ENCODE measurements at regions not wholly inside any gene's neighbourhood (a gene's known extent, or its start where the extent isn't known, plus 50 kb on each side); places are given as distances from the start of the nearest gene placed in this dataset.

DNA sequence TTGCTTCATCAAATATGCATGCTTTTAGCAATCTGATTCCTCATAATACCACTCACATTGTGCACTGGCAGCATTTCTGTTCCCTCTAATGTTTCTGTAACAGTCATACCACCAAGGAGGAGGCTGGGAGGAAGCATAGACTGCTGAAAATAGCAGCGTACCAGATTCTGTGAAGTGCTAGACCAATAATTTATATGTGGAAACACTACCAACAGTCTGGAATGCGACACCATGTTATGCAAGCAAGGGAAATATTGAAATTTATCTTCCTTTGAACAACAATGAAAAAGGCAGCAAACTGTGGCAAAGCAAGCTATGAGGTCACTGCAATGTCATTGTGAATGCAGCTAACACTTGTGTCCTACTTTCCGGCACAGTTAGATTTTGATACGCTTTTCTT, 1388.0 kb downstream of the EFNB2 start:
- H3K27me3 Mint-ChIP-seq (ENCODE audit: insufficient read depth), result no peaks in the 10 kb centered on the region
- H3K27ac Mint-ChIP-seq, result no peak overlapping the region
- H3K4me3 Mint-ChIP-seq, result no peak overlapping the region
- peaks cover 7% of the 10 kb centered on the region; the same call in 1 of the 2 replicates for H3K4me1 Mint-ChIP-seq (ENCODE audit: low read depth)
- no peak for DNase-seq
- no peaks in the 10 kb centered on the region; the same call in 1 of the 2 replicates for H3K36me3 Mint-ChIP-seq (ENCODE audit: low read depth)
- TF ChIP-seq, protein P1, sequence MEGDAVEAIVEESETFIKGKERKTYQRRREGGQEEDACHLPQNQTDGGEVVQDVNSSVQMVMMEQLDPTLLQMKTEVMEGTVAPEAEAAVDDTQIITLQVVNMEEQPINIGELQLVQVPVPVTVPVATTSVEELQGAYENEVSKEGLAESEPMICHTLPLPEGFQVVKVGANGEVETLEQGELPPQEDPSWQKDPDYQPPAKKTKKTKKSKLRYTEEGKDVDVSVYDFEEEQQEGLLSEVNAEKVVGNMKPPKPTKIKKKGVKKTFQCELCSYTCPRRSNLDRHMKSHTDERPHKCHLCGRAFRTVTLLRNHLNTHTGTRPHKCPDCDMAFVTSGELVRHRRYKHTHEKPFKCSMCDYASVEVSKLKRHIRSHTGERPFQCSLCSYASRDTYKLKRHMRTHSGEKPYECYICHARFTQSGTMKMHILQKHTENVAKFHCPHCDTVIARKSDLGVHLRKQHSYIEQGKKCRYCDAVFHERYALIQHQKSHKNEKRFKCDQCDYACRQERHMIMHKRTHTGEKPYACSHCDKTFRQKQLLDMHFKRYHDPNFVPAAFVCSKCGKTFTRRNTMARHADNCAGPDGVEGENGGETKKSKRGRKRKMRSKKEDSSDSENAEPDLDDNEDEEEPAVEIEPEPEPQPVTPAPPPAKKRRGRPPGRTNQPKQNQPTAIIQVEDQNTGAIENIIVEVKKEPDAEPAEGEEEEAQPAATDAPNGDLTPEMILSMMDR (IDR thresholded peaks at IDR 0.05), result no peak
- no peaks in the 10 kb centered on the region for H3K9me3 Mint-ChIP-seq

DNA sequence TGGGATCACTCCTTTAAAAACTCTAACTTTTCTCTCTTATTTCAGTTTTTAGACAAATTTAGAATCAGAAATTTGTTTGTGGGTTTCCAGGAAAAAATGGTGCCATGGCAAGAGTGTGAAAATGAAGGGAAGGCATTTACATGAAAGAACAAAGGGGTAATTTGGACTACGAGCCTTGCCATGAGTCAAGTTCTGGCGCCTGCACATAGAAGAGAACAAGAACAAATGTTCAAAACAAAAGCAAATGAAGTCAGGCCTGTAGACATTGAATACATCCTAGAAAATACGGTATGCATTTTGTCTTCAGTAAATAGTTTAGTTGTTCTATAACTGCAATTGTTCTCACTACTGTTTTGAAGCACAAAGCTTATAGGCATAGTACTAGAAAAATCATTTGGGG, 1390.5 kb downstream of the EFNB2 start:
- Mint-ChIP-seq H3K9me3 (no peaks in the 10 kb centered on the region), H3K4me3 (no peak overlapping the region), H3K36me3 (ENCODE audit: low read depth) (no peaks in the 10 kb centered on the region), H3K27ac (no peak overlapping the region), H3K4me1 (ENCODE audit: low read depth) (peaks cover 7% of the 10 kb centered on the region; the same call in 1 of the 2 replicates), H3K27me3 (ENCODE audit: insufficient read depth) (no peaks in the 10 kb centered on the region)
- no peak for DNase-seq
- TF ChIP-seq, protein P1 (IDR thresholded peaks at IDR 0.05), result no peak

DNA sequence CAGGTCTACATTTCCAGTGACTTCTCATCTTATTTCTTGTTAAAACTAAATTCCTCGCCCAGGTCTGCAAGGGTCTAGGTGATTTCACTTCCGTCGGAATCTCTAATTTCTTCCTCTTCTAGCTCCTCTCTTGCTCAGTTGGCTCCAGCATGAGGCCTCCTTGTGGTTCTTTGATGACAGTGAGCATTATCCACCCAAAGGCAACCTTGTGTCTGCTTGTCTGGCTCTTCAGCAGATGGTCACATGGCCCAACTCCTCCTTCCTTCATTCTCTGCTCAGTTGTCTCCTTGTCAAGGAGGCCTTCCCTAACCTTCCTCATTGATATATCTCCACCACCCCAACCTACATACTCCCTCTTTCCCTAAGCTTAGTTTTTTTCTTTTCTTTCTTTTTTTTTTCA, 1391.4 kb downstream of the EFNB2 start:
- Mint-ChIP-seq H3K9me3 (no peaks in the 10 kb centered on the region), H3K4me1 (ENCODE audit: low read depth) (peaks cover 14% of the 10 kb centered on the region; the same call in 1 of the 2 replicates), H3K27ac (no peak overlapping the region), H3K27me3 (ENCODE audit: insufficient read depth) (no peaks in the 10 kb centered on the region), H3K36me3 (ENCODE audit: low read depth) (no peaks in the 10 kb centered on the region), H3K4me3 (no peak overlapping the region)
- TF ChIP-seq, protein P1 (IDR thresholded peaks at IDR 0.05), result no peak
- DNase-seq, result no peak

DNA sequence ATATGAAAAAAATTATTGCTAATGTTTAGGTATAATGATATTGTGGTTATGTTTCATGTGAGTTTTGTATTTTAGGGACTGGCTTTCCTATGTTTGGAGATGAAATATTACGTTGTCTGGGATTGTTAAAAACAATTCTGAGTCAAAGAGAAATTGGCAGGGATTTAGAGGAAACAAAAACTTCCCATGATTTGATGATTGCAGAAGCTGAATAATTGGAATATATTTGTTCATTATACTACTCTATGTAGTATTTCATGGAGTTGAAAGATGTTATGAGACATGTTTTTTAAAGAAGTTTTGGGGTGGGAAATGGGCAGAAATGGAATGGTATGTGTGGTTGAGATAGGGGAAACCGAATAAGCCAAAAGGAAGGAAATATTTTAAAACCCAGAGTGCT, 1392.9 kb downstream of the EFNB2 start:
- TF ChIP-seq, protein P1 (IDR thresholded peaks at IDR 0.05), result no peak
- Mint-ChIP-seq H3K36me3 (ENCODE audit: low read depth) (no peaks in the 10 kb centered on the region), H3K27ac (no peak overlapping the region), H3K27me3 (ENCODE audit: insufficient read depth) (no peaks in the 10 kb centered on the region), H3K4me3 (no peak overlapping the region), H3K9me3 (no peaks in the 10 kb centered on the region), H3K4me1 (ENCODE audit: low read depth) (peaks cover 22% of the 10 kb centered on the region; the same call in 1 of the 2 replicates)
- DNase-seq, result no peak

DNA sequence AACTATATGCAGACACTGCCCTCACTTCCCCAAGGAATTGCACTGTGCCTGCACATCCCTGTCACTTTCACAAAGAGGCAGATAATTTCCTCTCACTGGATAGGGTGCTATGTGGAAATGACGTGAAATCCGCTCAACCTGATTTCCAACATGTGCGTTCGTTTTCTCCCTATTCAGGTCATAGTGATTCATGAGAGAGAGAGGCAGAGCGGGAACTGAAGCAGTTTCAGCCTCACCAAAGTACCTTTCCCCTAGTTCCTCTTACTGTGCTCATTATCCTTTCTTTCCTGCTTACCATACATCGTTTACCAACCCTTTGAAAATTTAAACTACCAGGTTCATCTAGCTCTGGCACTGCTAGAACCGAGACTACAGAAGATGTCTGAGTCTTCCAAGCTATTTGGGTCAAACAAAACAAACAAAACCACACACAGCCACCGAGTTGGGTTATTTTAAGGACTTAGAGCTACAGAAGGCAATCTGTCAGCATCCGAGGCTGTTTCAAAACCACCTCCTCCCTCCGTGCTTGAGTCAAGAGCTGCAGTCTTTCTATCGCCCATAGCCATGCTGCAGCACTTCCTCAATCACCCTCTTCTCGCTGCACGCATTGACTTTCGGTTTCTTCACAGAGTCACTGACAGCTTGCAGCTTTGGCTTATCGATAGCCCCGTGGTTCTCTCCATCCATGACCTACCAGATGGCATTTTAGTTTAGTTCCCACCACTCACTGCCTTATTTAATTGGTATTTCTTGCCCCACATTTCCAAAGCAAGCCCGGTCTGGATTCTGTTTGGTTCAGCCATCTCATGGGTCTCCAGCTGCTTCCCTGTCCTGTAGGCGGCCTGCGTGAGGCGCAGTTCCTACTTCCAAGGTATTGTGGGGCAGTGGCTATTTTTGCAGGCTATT, 1395.8 kb downstream of the EFNB2 start:
- H3K27ac Mint-ChIP-seq, result peak overlapping the region; percentile 94; the same call in 1 of the 2 replicates
- DNase-seq, result peak; percentile 5
- H3K9me3 Mint-ChIP-seq, result no peaks in the 10 kb centered on the region
- TF ChIP-seq, protein P1 (IDR thresholded peaks at IDR 0.05), result peak; percentile 60
- H3K36me3 Mint-ChIP-seq (ENCODE audit: low read depth), result no peaks in the 10 kb centered on the region
- no peaks in the 10 kb centered on the region for H3K27me3 Mint-ChIP-seq (ENCODE audit: insufficient read depth)
- H3K4me1 Mint-ChIP-seq (ENCODE audit: low read depth), result peaks cover 26% of the 10 kb centered on the region; the same call in 1 of the 2 replicates
- peak overlapping the region; percentile 96; the same call in 1 of the 2 replicates for H3K4me3 Mint-ChIP-seq
